ENCODE measurements at regions not wholly inside any gene's neighbourhood (a gene's known extent, or its start where the extent isn't known, plus 50 kb on each side); places are given as distances from the start of the nearest gene placed in this dataset.

- no peak for TF ChIP-seq REST (IDR thresholded peaks at IDR 0.05; ENCODE audit: low read depth)
- no peak for TF ChIP-seq CEBPB (IDR thresholded peaks at IDR 0.05)
- TF ChIP-seq TAF1 (IDR thresholded peaks at IDR 0.05; ENCODE audit: low read depth): no peak
- TF ChIP-seq CREB1 (IDR thresholded peaks at IDR 0.05; ENCODE audit: low read depth): no peak
Observed at GRCh38 chr13:46472384-46472783, 80.6 kb upstream of the LRCH1 start.
